Parathyroid adenoma (tissue), 2 donors: ENCODE measurements at regions not wholly inside any gene's neighbourhood (a gene's known extent, or its start where the extent isn't known, plus 50 kb on each side); places are given as distances from the start of the nearest gene placed in this dataset.
A peak's percentile ranks its signal among the peaks of the same experiment; 100 is the strongest.
"Not testable (repeated sequence)": the region's sequence is repeated elsewhere in the genome, so short reads cannot be mapped to it uniquely, and the experiment has no call there.

Experiments used
- H2AFZ ChIP-seq: fragments of 300-600 bp; sonication (generic); one replicate; pipeline ENCODE4 v1.7.0; 2017; ENCODE audit warnings: antibody characterized with exemption, mild to moderate bottlenecking
- H3K27ac ChIP-seq: fragments of 300-600 bp; sonication (generic); one replicate; pipeline ENCODE4 v1.7.0; 2017
- H3K27me3 ChIP-seq: fragments of 300-600 bp; sonication (generic); one replicate; pipeline ENCODE4 v1.7.0; 2017; ENCODE audit warnings: low read length; ENCODE audit not compliant: control insufficient read depth, insufficient read depth
- H3K36me3 ChIP-seq: fragments of 300-600 bp; sonication (generic); one replicate; pipeline ENCODE4 v1.7.0; 2017; ENCODE audit warnings: low read length; ENCODE audit not compliant: control insufficient read depth, insufficient read depth
- H3K4me1 ChIP-seq: fragments of 300-600 bp; sonication (generic); one replicate; pipeline ENCODE4 v1.7.0; 2017; ENCODE audit warnings: control low read depth
- H3K4me2 ChIP-seq: fragments of 300-600 bp; sonication (generic); one replicate; pipeline ENCODE4 v1.7.0; 2017; ENCODE audit warnings: low read length
- H3K4me3 ChIP-seq: fragments of 300-600 bp; sonication (generic); one replicate; pipeline ENCODE4 v1.7.0; 2017; ENCODE audit warnings: low read depth, low read length
- H3K79me2 ChIP-seq: fragments of 300-600 bp; sonication (generic); one replicate; pipeline ENCODE4 v1.7.0; 2017; ENCODE audit warnings: control low read depth
- H3K9ac ChIP-seq: fragments of 300-600 bp; sonication (generic); one replicate; pipeline ENCODE4 v1.7.0; 2017; ENCODE audit warnings: mild to moderate bottlenecking
- H3K9me3 ChIP-seq: fragments of 300-600 bp; sonication (generic); one replicate; pipeline ENCODE4 v1.7.0; 2017; ENCODE audit warnings: low read length; ENCODE audit not compliant: control insufficient read depth
- TF ChIP-seq, protein P1 (sequence below): fragments of 300-600 bp; sonication (generic); IDR thresholded peaks from one replicate; pipeline ENCODE4 v1.7.0; 2017; ENCODE audit warnings: antibody characterized with exemption, mild to moderate bottlenecking
- donor health status: primary hyperparathyroidism.

DNA sequence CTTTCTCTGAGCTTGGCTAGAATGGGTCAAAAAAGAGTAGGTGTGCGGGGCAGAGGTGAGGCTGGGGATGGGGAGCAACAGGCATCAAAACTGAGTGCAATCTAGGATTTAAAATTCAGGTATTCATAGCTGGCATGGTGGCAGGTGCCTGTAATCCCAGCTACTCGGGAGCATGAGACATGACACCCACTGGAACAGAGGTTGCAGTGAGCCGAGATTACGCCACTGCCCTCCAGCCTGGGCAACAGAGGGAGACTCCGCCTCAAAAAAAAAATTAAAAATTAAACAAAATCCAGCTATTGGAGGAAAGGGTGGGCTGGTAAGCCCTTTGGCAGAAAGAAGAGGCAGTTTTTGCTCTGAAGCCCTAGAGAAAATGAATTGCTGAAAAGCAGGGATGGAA, 485.8 kb upstream of the PROK2 start:
- Histone ChIP-seq H3K36me3 (no peaks in the 10 kb centered on the region), H3K27ac (no peak overlapping the region), H3K27me3 (no peaks in the 10 kb centered on the region), H3K79me2 (no peaks in the 10 kb centered on the region), H3K4me1 (peaks cover 12% of the 10 kb centered on the region), H3K9ac (no peak overlapping the region), H3K4me3 (no peak overlapping the region), H3K9me3 (no peaks in the 10 kb centered on the region), H3K4me2 (no peak overlapping the region), H2AFZ (no peak overlapping the region)
- TF ChIP-seq, protein P1, sequence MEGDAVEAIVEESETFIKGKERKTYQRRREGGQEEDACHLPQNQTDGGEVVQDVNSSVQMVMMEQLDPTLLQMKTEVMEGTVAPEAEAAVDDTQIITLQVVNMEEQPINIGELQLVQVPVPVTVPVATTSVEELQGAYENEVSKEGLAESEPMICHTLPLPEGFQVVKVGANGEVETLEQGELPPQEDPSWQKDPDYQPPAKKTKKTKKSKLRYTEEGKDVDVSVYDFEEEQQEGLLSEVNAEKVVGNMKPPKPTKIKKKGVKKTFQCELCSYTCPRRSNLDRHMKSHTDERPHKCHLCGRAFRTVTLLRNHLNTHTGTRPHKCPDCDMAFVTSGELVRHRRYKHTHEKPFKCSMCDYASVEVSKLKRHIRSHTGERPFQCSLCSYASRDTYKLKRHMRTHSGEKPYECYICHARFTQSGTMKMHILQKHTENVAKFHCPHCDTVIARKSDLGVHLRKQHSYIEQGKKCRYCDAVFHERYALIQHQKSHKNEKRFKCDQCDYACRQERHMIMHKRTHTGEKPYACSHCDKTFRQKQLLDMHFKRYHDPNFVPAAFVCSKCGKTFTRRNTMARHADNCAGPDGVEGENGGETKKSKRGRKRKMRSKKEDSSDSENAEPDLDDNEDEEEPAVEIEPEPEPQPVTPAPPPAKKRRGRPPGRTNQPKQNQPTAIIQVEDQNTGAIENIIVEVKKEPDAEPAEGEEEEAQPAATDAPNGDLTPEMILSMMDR: no peak

- Histone ChIP-seq H3K4me1 (peaks cover 12% of the 10 kb centered on the region), H2AFZ (peak overlapping the region; percentile 65), H3K36me3 (no peaks in the 10 kb centered on the region), H3K27me3 (no peaks in the 10 kb centered on the region), H3K79me2 (no peaks in the 10 kb centered on the region), H3K9me3 (no peaks in the 10 kb centered on the region), H3K9ac (no peak overlapping the region), H3K4me2 (peak overlapping the region; percentile 26), H3K27ac (peak overlapping the region; percentile 58), H3K4me3 (no peak overlapping the region)
- TF ChIP-seq, protein P1: no peak
Observed at GRCh38 chr3:72270072-72270681, 485.2 kb upstream of the PROK2 start.

DNA sequence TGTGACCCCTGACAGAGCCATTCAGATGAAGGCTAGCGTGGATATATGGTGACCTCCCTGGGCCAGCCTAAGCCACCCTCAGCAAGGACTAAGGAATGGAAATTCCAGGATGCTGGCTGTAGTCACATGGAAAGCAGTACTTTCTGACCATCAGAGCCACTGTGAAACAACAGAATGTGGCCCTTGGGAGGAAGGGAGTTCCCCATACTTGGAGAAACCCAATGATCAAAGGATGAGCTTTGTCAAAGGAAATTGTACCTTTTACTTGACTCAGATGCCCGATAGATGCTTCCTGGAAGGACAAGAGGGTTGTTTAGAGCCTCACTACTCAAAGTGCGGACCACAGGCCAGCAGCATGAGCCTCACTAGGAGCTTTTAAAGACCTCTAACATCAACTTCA, 484.5 kb upstream of the PROK2 start:
- Histone ChIP-seq H3K4me3 (no peak overlapping the region), H3K79me2 (no peaks in the 10 kb centered on the region), H3K27ac (peak overlapping the region; percentile 58), H2AFZ (peak overlapping the region; percentile 65), H3K4me2 (no peak overlapping the region), H3K36me3 (no peaks in the 10 kb centered on the region), H3K4me1 (peaks cover 12% of the 10 kb centered on the region), H3K27me3 (no peaks in the 10 kb centered on the region), H3K9me3 (no peaks in the 10 kb centered on the region), H3K9ac (no peak overlapping the region)
- TF ChIP-seq, protein P1: no peak

- not testable (repeated sequence) for H3K36me3 ChIP-seq, H3K79me2 ChIP-seq, H3K27me3 ChIP-seq, H3K9ac ChIP-seq, H3K4me3 ChIP-seq, H3K9me3 ChIP-seq, H3K27ac ChIP-seq, H3K4me2 ChIP-seq, H2AFZ ChIP-seq
- H3K4me1 ChIP-seq: peaks cover 12% of the 10 kb centered on the region
Observed at GRCh38 chr3:72266921-72267524, 482.1 kb upstream of the PROK2 start.

DNA sequence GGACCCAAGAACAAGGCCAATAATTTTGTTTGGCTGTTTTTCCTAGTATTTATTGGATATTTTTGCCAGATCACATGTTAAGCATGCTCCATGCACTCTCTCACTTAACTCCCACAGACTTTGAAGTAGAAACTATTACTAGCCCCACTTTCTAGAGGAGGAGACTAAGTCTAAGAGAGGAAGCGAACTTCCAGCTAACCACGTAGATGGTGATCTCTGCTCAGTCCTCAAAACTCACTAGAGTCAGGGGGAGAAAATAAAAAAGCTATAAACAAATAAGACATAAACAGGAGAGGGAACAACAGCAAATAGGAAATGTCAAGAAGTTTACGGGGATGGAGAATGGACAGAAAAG, 481.0 kb upstream of the PROK2 start:
- H3K36me3 ChIP-seq: no peaks in the 10 kb centered on the region
- no peak overlapping the region for H3K27ac ChIP-seq
- H3K9ac ChIP-seq: no peak overlapping the region
- peaks cover 12% of the 10 kb centered on the region for H3K4me1 ChIP-seq
- H3K4me3 ChIP-seq: no peak overlapping the region
- no peak overlapping the region for H2AFZ ChIP-seq
- no peaks in the 10 kb centered on the region for H3K79me2 ChIP-seq
- TF ChIP-seq, protein P1: no peak
- no peaks in the 10 kb centered on the region for H3K9me3 ChIP-seq
- no peak overlapping the region for H3K4me2 ChIP-seq
- H3K27me3 ChIP-seq: no peaks in the 10 kb centered on the region
